BJ (cell line): ENCODE measurements at regions not wholly inside any gene's neighbourhood (a gene's known extent, or its start where the extent isn't known, plus 50 kb on each side); places are given as distances from the start of the nearest gene placed in this dataset.
"Not testable (repeated sequence)": the region's sequence is repeated elsewhere in the genome, so short reads cannot be mapped to it uniquely, and the experiment has no call there.

Experiments used
- CTCF ChIA-PET: fragments of 350-600 bp; formaldehyde crosslinking; extraction: SDS; loops from one replicate; lab custom pipeline; 2021; ENCODE audit warnings: antibody characterized with exemption, inconsistent platforms; lab: Yijun Ruan, JAX
- POLR2A ChIA-PET: fragments of 300-600 bp; sonication (Branson Sonifier 250); formaldehyde crosslinking; extraction: SDS; loops from one replicate; lab custom pipeline; 2021; ENCODE audit warnings: antibody characterized with exemption; lab: Charles Lee
- DNase-seq: peaks from one replicate; pipeline ENCODE4 v3.0.0-alpha.2; 2011; ENCODE audit warnings: low read depth
- H3K27me3 ChIP-seq: 2 replicates; pipeline ENCODE4 v1.6.0; 2011; ENCODE audit warnings: low read length; ENCODE audit not compliant: control insufficient read depth, insufficient read depth
- H3K36me3 ChIP-seq: 2 replicates; pipeline ENCODE4 v1.5.1; 2011; ENCODE audit warnings: low read length; ENCODE audit not compliant: control insufficient read depth, insufficient read depth
- H3K4me3 ChIP-seq: 2 replicates; pipeline ENCODE4 v1.5.1; 2011; ENCODE audit warnings: low read depth, mild to moderate bottlenecking, control low read depth, low read length
- CTCF ChIP-seq: IDR thresholded peaks from 2 replicates; pipeline ENCODE4 v1.5.1; 2011; ENCODE audit warnings: low read depth, mild to moderate bottlenecking, control low read depth, inconsistent platforms, low read length, moderate library complexity; ENCODE audit not compliant: insufficient read depth

GRCh38 chr5:96172436-96172835 lies 210.8 kb upstream of the ELL2 start:
- CTCF ChIA-PET = interaction anchor here (1.1 to 2.0 kb wide), 2 partner anchors 15 to 57 kb away, joined by 3 to 4 read pairs; no protein-coding TSS in a partner anchor
- DNase-seq = peak; percentile 30
- POLR2A ChIA-PET = interaction anchor here (0.5 kb wide), 1 partner anchor 475 kb away, joined by 3 read pairs; no protein-coding TSS in a partner anchor
- Histone ChIP-seq H3K27me3 (no peaks in the 10 kb centered on the region), H3K4me3 (no peak overlapping the region), H3K36me3 (no peaks in the 10 kb centered on the region)
- TF ChIP-seq CTCF = no peak

- not testable (repeated sequence) for H3K4me3 ChIP-seq, DNase-seq, H3K36me3 ChIP-seq, H3K27me3 ChIP-seq
- POLR2A ChIA-PET = interaction anchor here (0.5 kb wide), 1 partner anchor 474 kb away, joined by 3 read pairs; no protein-coding TSS in a partner anchor
- CTCF ChIA-PET = interaction anchor here (1.1 kb wide), 1 partner anchor 58 kb away, joined by 3 read pairs; no protein-coding TSS in a partner anchor
Observed at GRCh38 chr5:96171973-96172372, 210.3 kb upstream of the ELL2 start.

GRCh38 chr5:96170481-96171125 lies 209.0 kb upstream of the ELL2 start:
- H3K4me3 ChIP-seq, H3K27me3 ChIP-seq, DNase-seq, POLR2A ChIA-PET, H3K36me3 ChIP-seq, CTCF ChIA-PET: not testable (repeated sequence)

- H3K36me3 ChIP-seq, H3K4me3 ChIP-seq, CTCF ChIA-PET, H3K27me3 ChIP-seq, POLR2A ChIA-PET, DNase-seq: not testable (repeated sequence)
Observed at GRCh38 chr5:96168833-96169232, 207.2 kb upstream of the ELL2 start.

- no peak for DNase-seq
- ChIA-PET POLR2A (interaction anchor here (0.5 kb wide), 1 partner anchor 216 kb away, joined by 3 read pairs; no protein-coding TSS in a partner anchor), CTCF (no interaction called here)
- Histone ChIP-seq H3K36me3 (no peaks in the 10 kb centered on the region), H3K4me3 (no peak overlapping the region), H3K27me3 (no peaks in the 10 kb centered on the region)
- TF ChIP-seq CTCF = no peak
Observed at GRCh38 chr5:96159043-96159442, 197.4 kb upstream of the ELL2 start.

- Histone ChIP-seq H3K4me3 (no peak overlapping the region), H3K36me3 (no peaks in the 10 kb centered on the region), H3K27me3 (no peaks in the 10 kb centered on the region)
- CTCF ChIA-PET = no interaction called here
- POLR2A ChIA-PET = no interaction called here
- no peak for TF ChIP-seq CTCF
- no peak for DNase-seq
Observed at GRCh38 chr5:96157841-96158291, 196.2 kb upstream of the ELL2 start.
